HUES48 (cell line): ENCODE measurements at regions not wholly inside any gene's neighbourhood (a gene's known extent, or its start where the extent isn't known, plus 50 kb on each side); places are given as distances from the start of the nearest gene placed in this dataset.

Experiments used
- H3K27ac ChIP-seq: one replicate; pipeline ENCODE4 v1.7.0; 2013; ENCODE audit warnings: low read depth, low read length, inconsistent platforms
- H3K27me3 ChIP-seq: 2 replicates; pipeline ENCODE4 v1.6.1; 2013; ENCODE audit warnings: mild to moderate bottlenecking, low read length; ENCODE audit not compliant: control insufficient read depth, insufficient read depth
- H3K36me3 ChIP-seq: 2 replicates; pipeline ENCODE4 v1.6.1; 2013; ENCODE audit warnings: low read length; ENCODE audit not compliant: control insufficient read depth, insufficient read depth
- H3K4me1 ChIP-seq: 2 replicates; pipeline ENCODE4 v1.6.1; 2013; ENCODE audit warnings: mild to moderate bottlenecking, low read length; ENCODE audit not compliant: control insufficient read depth, insufficient read depth
- H3K4me3 ChIP-seq: 2 replicates; pipeline ENCODE4 v1.5.1; 2013; ENCODE audit warnings: mild to moderate bottlenecking, low read depth, low read length
- H3K9ac ChIP-seq: 2 replicates; pipeline ENCODE4 v1.6.1; 2013; ENCODE audit warnings: mild to moderate bottlenecking, low read depth, low read length, moderate library complexity
- H3K9me3 ChIP-seq: 2 replicates; pipeline ENCODE4 v1.6.1; 2013; ENCODE audit warnings: low read length; ENCODE audit not compliant: control insufficient read depth, insufficient read depth

DNA sequence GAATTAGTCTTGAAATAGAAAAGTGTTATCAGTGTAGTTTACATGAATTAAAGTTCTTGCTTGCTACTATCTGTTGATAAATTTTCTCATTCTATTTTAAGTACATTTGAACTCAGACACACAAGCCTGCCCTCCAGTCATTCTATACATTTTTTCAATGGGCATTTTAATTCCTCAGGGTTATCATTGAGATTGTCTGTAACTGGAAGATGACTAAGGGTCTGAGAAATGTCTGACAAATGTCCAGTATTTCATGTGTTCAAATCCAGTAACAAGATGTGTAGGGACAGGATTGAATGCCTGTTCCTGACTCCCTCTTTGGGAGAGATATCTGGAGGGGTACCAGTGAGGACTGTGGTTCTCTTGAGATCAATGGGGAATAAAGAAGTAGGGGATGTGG, 223.9 kb upstream of the ADAMTSL1 start:
- Histone ChIP-seq H3K36me3 (no peaks in the 10 kb centered on the region), H3K27me3 (no peaks in the 10 kb centered on the region), H3K4me1 (no peaks in the 10 kb centered on the region), H3K9ac (no peak overlapping the region), H3K27ac (no peak overlapping the region), H3K9me3 (no peaks in the 10 kb centered on the region), H3K4me3 (no peak overlapping the region)

DNA sequence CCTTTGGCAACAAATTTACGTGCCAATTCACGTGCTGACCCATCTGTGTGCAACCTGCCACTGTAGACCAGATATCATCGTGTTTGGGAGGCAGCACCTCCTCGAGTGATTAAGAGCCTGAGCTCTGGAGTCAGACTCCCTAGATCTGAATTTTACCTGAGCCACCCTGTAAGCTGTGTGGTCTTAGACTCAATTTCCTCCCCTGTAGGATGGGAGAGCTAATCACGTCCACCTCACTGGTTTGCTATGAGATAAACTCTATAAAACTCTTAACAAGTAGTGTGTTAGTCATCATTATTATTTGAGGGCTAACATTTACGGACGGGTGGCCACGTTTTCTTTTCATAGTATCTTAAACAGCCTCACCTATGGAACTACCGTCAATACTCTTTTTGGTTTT, 220.0 kb upstream of the ADAMTSL1 start:
- H3K27ac ChIP-seq = no peak overlapping the region
- no peaks in the 10 kb centered on the region for H3K27me3 ChIP-seq
- no peak overlapping the region for H3K9ac ChIP-seq
- H3K4me1 ChIP-seq = no peaks in the 10 kb centered on the region
- no peak overlapping the region for H3K4me3 ChIP-seq
- H3K9me3 ChIP-seq = no peaks in the 10 kb centered on the region
- no peaks in the 10 kb centered on the region for H3K36me3 ChIP-seq

DNA sequence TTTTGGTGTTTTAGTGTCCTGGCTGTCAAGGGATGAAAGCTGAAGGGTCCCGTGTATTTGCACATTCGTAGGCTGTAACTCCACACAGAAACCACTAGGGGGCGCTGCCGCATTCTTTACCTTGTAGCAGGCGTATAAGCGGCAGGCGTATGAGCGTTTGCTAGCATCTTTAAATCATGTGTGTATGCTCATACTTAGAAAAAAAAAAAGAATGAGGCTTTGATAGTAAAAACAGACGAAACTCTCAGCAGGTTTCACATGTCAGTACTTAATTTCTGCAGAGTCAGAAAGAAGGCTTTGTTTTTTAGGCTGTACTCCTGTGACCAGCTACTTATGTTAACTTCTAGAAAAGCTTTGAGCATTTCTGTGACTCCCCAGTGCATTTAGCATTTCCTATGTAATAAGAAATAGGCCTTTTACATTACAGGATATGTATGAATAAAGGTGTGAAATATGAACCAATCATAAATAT, 218.8 kb upstream of the ADAMTSL1 start:
- H3K27ac ChIP-seq = no peak overlapping the region
- no peaks in the 10 kb centered on the region for H3K36me3 ChIP-seq
- no peaks in the 10 kb centered on the region for H3K4me1 ChIP-seq
- H3K9ac ChIP-seq = no peak overlapping the region
- no peak overlapping the region for H3K4me3 ChIP-seq
- H3K9me3 ChIP-seq = no peaks in the 10 kb centered on the region
- H3K27me3 ChIP-seq = no peaks in the 10 kb centered on the region

DNA sequence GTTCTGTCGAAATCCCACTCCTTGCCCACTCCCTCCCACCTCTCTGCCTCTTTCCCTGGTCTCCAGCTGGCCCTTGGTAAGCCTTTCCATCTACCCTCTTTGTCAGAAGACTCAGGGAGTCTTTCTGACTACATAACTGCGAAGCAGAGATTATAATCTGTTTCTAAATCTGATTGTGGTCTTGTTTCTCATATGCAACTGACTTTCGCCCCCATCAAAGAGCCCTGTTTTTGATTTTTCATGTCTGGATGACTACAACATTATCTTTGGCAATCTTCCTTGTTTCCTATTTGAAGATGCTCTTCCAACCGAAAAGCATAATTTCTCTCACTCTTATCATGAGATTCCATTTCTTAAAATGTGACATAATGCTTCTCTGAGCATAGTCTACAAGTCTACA, 218.2 kb upstream of the ADAMTSL1 start:
- Histone ChIP-seq H3K4me3 (no peak overlapping the region), H3K27me3 (no peaks in the 10 kb centered on the region), H3K9me3 (no peaks in the 10 kb centered on the region), H3K36me3 (no peaks in the 10 kb centered on the region), H3K4me1 (no peaks in the 10 kb centered on the region), H3K27ac (no peak overlapping the region), H3K9ac (no peak overlapping the region)

- H3K9ac ChIP-seq = no peak overlapping the region
- no peaks in the 10 kb centered on the region for H3K4me1 ChIP-seq
- H3K27ac ChIP-seq = no peak overlapping the region
- no peaks in the 10 kb centered on the region for H3K36me3 ChIP-seq
- H3K27me3 ChIP-seq = no peaks in the 10 kb centered on the region
- no peak overlapping the region for H3K4me3 ChIP-seq
- H3K9me3 ChIP-seq = no peaks in the 10 kb centered on the region
Observed at GRCh38 chr9:18256568-18256967, 217.4 kb upstream of the ADAMTSL1 start.

DNA sequence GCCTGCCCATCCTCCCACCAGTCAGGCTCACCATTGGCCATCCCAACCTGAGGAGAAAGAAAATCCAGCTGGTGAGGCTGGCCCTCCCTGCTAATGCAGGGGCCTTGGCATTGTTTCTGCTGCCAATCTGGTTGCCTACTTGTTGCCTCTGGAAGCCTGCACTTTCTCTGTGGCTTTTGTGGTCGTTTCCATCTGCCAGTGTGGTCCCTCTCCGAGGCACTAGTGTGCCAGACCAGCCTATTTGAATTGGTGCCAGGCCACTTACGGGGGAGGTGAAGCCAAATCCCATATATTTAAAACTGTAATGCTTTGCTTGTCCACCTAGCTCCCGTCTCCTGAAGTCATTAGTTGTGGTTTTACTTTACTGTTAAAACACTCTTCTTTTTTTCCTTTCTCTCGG, 213.4 kb upstream of the ADAMTSL1 start:
- Histone ChIP-seq H3K4me3 (no peak overlapping the region), H3K27ac (no peak overlapping the region), H3K4me1 (peaks cover 7% of the 10 kb centered on the region), H3K9ac (no peak overlapping the region), H3K36me3 (no peaks in the 10 kb centered on the region), H3K9me3 (no peaks in the 10 kb centered on the region), H3K27me3 (no peaks in the 10 kb centered on the region)

DNA sequence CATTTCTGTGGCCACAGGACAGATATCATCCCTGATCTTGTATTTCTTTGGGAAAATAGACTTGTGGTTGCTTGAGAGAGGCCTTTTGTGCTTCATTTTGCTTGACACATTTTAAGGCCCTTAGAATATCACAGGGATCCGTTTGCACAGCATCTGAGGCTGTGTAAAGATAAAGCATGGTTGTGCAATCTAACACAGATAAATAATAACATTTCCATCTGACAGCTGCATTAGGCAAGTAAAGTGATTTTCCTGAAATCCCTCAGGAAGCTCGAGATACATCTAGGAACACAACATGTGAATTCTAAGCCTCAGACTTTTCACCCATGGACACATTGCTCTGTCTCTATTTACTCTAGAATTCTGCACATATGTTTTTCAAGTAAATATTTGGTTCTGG, 212.8 kb upstream of the ADAMTSL1 start:
- Histone ChIP-seq H3K27ac (no peak overlapping the region), H3K9ac (no peak overlapping the region), H3K9me3 (no peaks in the 10 kb centered on the region), H3K4me3 (no peak overlapping the region), H3K36me3 (no peaks in the 10 kb centered on the region), H3K27me3 (no peaks in the 10 kb centered on the region), H3K4me1 (peaks cover 7% of the 10 kb centered on the region)

DNA sequence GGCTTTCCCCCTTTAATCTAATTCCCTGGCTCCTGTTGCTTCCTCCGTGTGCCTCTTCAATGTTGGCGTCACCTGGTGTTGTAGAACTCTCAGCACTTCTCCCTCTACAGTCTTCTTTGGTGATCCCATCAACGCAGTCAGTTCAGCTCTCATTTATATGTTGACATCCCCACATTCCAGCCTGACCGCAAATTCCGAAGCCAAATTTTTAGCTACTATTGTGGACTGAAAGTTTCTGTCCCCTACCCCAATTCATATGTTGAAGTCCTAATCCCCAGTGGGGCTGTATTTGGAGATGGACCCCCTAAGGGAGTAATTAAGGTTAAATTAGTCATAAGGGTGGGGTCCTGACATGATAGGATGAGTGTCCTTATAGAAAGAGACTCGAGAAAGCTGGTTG, 210.6 kb upstream of the ADAMTSL1 start:
- no peaks in the 10 kb centered on the region for H3K36me3 ChIP-seq
- H3K4me1 ChIP-seq = peaks cover 7% of the 10 kb centered on the region
- no peak overlapping the region for H3K27ac ChIP-seq

DNA sequence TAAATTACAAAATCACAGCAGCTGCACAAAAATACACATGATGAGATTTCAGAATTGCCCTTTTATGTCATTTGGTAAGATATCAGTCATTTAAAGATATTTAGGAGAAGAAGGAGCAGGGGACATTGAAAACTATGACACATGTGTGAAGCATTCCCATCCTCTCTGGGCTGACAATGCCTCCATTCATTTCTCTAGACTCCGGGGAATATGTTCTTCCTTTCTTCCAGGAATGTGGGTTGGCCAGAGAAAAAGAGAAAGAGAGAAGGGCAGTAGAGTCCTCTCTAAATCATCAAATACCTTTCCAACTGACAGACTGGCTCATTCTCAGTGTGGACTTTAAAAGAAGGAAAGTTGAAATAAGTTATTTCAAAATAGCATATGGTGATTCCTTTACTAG, 205.6 kb upstream of the ADAMTSL1 start:
- Histone ChIP-seq H3K9ac (no peak overlapping the region), H3K27ac (peak overlapping the region; percentile 37), H3K4me3 (no peak overlapping the region), H3K36me3 (no peaks in the 10 kb centered on the region), H3K9me3 (no peaks in the 10 kb centered on the region), H3K4me1 (no peaks in the 10 kb centered on the region), H3K27me3 (no peaks in the 10 kb centered on the region)

More for the DNA sequence above, 210.6 kb upstream of the ADAMTSL1 start:
- Histone ChIP-seq H3K4me3 (no peak overlapping the region), H3K27me3 (no peaks in the 10 kb centered on the region), H3K9me3 (no peaks in the 10 kb centered on the region), H3K9ac (no peak overlapping the region)

DNA sequence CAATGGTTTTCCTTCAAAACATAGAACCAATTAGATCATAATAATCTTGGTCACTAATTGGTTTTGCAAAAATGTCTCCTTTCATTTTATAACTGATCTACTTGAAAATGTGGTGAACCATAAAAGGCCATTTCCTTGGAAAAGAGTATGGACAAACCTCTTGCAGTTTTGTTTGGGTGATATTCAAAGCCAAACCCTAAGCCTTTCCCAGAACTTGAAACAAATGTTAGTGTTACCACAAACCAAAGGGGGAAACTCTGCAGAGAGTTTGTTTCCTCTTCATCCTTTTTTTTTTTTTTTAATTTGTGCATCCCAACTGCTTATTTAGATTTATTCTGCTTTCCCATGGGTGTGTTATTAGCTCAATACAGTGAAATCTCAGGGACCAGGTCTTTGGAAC, 204.4 kb upstream of the ADAMTSL1 start:
- no peak overlapping the region for H3K27ac ChIP-seq
- no peaks in the 10 kb centered on the region for H3K4me1 ChIP-seq
- no peaks in the 10 kb centered on the region for H3K27me3 ChIP-seq
- no peak overlapping the region for H3K4me3 ChIP-seq
- no peaks in the 10 kb centered on the region for H3K36me3 ChIP-seq
- H3K9me3 ChIP-seq = no peaks in the 10 kb centered on the region
- H3K9ac ChIP-seq = no peak overlapping the region

DNA sequence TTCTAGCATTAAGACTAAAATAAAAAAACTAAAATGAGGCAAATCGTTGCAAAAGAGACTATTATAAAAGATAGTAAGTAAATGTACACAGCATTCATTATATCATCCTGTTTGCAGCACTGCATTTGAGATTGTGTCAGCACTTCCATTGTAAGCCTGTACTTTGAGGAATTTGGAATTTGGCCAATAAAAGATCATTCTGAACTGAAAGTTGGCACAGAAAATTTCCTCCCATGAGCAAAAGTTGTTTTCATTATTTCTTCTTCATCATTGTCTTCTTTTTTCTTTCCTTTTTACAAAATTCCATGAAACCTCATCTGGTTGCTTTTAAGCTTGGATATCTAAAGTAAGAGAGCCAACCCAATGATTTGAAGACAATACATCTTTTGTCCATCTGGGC, 199.3 kb upstream of the ADAMTSL1 start:
- peaks cover 4% of the 10 kb centered on the region; the same call in 1 of the 2 replicates for H3K9me3 ChIP-seq
- no peaks in the 10 kb centered on the region for H3K4me1 ChIP-seq
- no peak overlapping the region for H3K9ac ChIP-seq
- H3K36me3 ChIP-seq = no peaks in the 10 kb centered on the region
- no peaks in the 10 kb centered on the region for H3K27me3 ChIP-seq
- no peak overlapping the region for H3K27ac ChIP-seq
- no peak overlapping the region for H3K4me3 ChIP-seq
